MM.1S (cell line): ENCODE measurements at regions not wholly inside any gene's neighbourhood (a gene's known extent, or its start where the extent isn't known, plus 50 kb on each side); places are given as distances from the start of the nearest gene placed in this dataset.

ENCODE experiments used
- CTCF ChIP-seq: fragments of 300-600 bp; sonication (generic); IDR thresholded peaks from 2 replicates; pipeline ENCODE4 v1.5.1; 2016; ENCODE audit warnings: antibody characterized with exemption, low read length, mixed read lengths
- EZH2 ChIP-seq: fragments of 300-600 bp; sonication (generic); optimal IDR thresholded peaks from 2 replicates; pipeline ENCODE3; 2017; ENCODE audit warnings: low read depth, mild to moderate bottlenecking, antibody characterized with exemption, low read length, mixed read lengths

- no peak for TF ChIP-seq EZH2
- no peak for TF ChIP-seq CTCF
Measured at GRCh38 chr13:100875392-100876043, 200.9 kb upstream of the TMTC4 start.
